Endothelial cell of umbilical vein (primary cell): ENCODE measurements at regions not wholly inside any gene's neighbourhood (a gene's known extent, or its start where the extent isn't known, plus 50 kb on each side); places are given as distances from the start of the nearest gene placed in this dataset.

Experiments used
- MAX ChIP-seq: IDR thresholded peaks from 2 replicates; pipeline ENCODE4 v1.6.1; 2011; ENCODE audit not compliant: insufficient read depth, insufficient read length
- MYC ChIP-seq: IDR thresholded peaks from one replicate; pipeline ENCODE4 v1.6.1; 2011; ENCODE audit warnings: mild to moderate bottlenecking, low read depth, low read length
- TF ChIP-seq, protein P1 (sequence below), 2 donors: IDR thresholded peaks; 1 replicate in 1 of 2; 2 replicates in 1 of 2; pipeline ENCODE4 v1.5.1; 2011; ENCODE audit warnings: low read length in 2 of 2, mild to moderate bottlenecking in 2 of 2, moderate library complexity in 2 of 2, control low read depth in 1 of 2, inconsistent platforms in 1 of 2, low read depth in 1 of 2; ENCODE audit not compliant: insufficient read depth in 1 of 2; ENCODE audit errors: extremely low read depth in 1 of 2

- TF ChIP-seq, protein P1, sequence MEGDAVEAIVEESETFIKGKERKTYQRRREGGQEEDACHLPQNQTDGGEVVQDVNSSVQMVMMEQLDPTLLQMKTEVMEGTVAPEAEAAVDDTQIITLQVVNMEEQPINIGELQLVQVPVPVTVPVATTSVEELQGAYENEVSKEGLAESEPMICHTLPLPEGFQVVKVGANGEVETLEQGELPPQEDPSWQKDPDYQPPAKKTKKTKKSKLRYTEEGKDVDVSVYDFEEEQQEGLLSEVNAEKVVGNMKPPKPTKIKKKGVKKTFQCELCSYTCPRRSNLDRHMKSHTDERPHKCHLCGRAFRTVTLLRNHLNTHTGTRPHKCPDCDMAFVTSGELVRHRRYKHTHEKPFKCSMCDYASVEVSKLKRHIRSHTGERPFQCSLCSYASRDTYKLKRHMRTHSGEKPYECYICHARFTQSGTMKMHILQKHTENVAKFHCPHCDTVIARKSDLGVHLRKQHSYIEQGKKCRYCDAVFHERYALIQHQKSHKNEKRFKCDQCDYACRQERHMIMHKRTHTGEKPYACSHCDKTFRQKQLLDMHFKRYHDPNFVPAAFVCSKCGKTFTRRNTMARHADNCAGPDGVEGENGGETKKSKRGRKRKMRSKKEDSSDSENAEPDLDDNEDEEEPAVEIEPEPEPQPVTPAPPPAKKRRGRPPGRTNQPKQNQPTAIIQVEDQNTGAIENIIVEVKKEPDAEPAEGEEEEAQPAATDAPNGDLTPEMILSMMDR (IDR thresholded peaks at IDR 0.05; ENCODE audit: extremely low read depth in 1 of 2, insufficient read depth in 1 of 2, low read depth in 1 of 2, low read length in 2 of 2): no peak
- TF ChIP-seq MYC (no peak), MAX (no peak)
Measured at GRCh38 chr17:74040291-74040690, 163.2 kb upstream of the RPL38 start.
